Nephron (organoid): ENCODE measurements at regions not wholly inside any gene's neighbourhood (a gene's known extent, or its start where the extent isn't known, plus 50 kb on each side); places are given as distances from the start of the nearest gene placed in this dataset.
A peak's percentile ranks its signal among the peaks of the same experiment; 100 is the strongest.

Experiments used
- H3K27ac Mint-ChIP-seq, 3 experiments: 2 replicates each; pipeline ENCODE4 v1.8.0; 2020; ENCODE audit warnings: mixed read lengths in 3 of 3, mild to moderate bottlenecking in 2 of 3, moderate library complexity in 1 of 3
- H3K27me3 Mint-ChIP-seq: 2 replicates; pipeline ENCODE4 v1.8.0; 2021; ENCODE audit warnings: low read depth, mild to moderate bottlenecking, moderate library complexity, mixed read lengths
- H3K36me3 Mint-ChIP-seq: 2 replicates; pipeline ENCODE4 v1.8.0; 2020; ENCODE audit warnings: low read depth, mixed read lengths
- H3K4me1 Mint-ChIP-seq: 2 replicates; pipeline ENCODE4 v1.8.0; 2020; ENCODE audit warnings: mixed read lengths
- H3K4me3 Mint-ChIP-seq, 3 experiments: 2 replicates each; pipeline ENCODE4 v1.8.0; 2020; ENCODE audit warnings: mild to moderate bottlenecking in 3 of 3, mixed read lengths in 3 of 3, moderate library complexity in 2 of 3
- H3K9me3 Mint-ChIP-seq: 2 replicates; pipeline ENCODE4 v1.8.0; 2020; ENCODE audit warnings: mixed read lengths
- CTCF ChIP-seq, 3 experiments: fragments of 200-600 bp; sonication (generic); IDR thresholded peaks; one replicate each; pipeline ENCODE4 v1.5.0; 2021; ENCODE audit warnings: antibody characterized with exemption in 3 of 3; ENCODE audit not compliant: unreplicated experiment in 3 of 3

DNA sequence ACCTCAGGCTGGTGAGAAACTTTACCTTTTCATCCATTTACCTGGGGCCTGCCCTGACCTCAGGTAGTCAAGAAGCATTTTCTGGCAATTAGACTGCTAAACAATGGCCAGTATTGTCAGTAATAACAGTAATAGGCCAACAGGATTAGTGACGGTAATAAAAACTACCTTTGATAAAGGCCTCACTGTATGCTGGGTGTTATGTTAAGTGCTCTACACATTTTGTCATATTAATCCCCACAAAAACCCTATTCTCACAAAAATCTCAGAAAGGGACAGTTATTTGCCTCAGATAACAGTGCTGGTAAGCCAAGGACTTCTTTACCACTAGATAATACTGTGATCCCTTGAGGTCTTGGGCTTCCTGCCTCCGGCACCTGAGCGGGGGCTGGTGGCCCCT lies 191.4 kb downstream of the FOXD2 start:
- H3K4me1 Mint-ChIP-seq, result peaks cover 17% of the 10 kb centered on the region
- H3K4me3 Mint-ChIP-seq, result no peak overlapping the region
- no peaks in the 10 kb centered on the region for H3K36me3 Mint-ChIP-seq
- peaks cover 55% of the 10 kb centered on the region for H3K27me3 Mint-ChIP-seq
- no peak for TF ChIP-seq CTCF (IDR thresholded peaks at IDR 0.05; ENCODE audit: unreplicated experiment in 3 of 3)
- H3K9me3 Mint-ChIP-seq, result no peaks in the 10 kb centered on the region
- no peak overlapping the region for H3K27ac Mint-ChIP-seq

GRCh38 chr1:47630346-47630745 lies 192.5 kb downstream of the FOXD2 start:
- Mint-ChIP-seq H3K4me1 (peaks cover 6% of the 10 kb centered on the region), H3K36me3 (no peaks in the 10 kb centered on the region), H3K4me3 (no peak overlapping the region), H3K27ac (no peak overlapping the region), H3K9me3 (no peaks in the 10 kb centered on the region), H3K27me3 (peaks cover 57% of the 10 kb centered on the region)
- no peak for TF ChIP-seq CTCF (IDR thresholded peaks at IDR 0.05; ENCODE audit: unreplicated experiment in 3 of 3)

GRCh38 chr1:47631411-47631995 lies 193.7 kb downstream of the FOXD2 start:
- Mint-ChIP-seq H3K27ac (no peak overlapping the region), H3K9me3 (no peaks in the 10 kb centered on the region), H3K27me3 (peaks cover 61% of the 10 kb centered on the region), H3K4me1 (peaks cover 10% of the 10 kb centered on the region), H3K36me3 (no peaks in the 10 kb centered on the region), H3K4me3 (no peak overlapping the region)
- no peak for TF ChIP-seq CTCF (IDR thresholded peaks at IDR 0.05; ENCODE audit: unreplicated experiment in 3 of 3)

GRCh38 chr1:47635111-47635510 lies 197.3 kb downstream of the FOXD2 start:
- Mint-ChIP-seq H3K4me1 (peaks cover 9% of the 10 kb centered on the region), H3K9me3 (no peaks in the 10 kb centered on the region), H3K27me3 (peaks cover 42% of the 10 kb centered on the region), H3K4me3 (no peak overlapping the region), H3K36me3 (no peaks in the 10 kb centered on the region), H3K27ac (no peak overlapping the region)
- TF ChIP-seq CTCF (IDR thresholded peaks at IDR 0.05; ENCODE audit: unreplicated experiment in 3 of 3), result no peak

DNA sequence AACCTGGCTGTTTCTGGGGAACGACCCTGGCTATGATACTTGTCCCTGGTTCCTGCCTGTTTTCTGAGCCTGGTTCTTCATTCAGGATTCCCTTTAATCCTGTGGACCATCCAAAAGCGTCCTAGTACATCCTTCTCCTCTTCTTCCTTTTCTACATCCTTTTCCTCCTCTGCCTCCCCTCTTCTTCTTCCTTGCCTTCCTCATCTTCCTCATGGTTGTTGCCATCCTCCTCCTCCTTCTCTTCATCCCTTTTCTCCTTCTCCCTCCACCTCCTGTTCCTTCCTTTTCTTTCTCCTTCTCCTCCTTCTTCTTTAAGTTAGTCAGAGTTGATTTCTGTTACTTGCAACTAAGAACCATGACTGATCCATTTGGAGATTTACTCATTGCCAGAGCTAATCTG lies 197.8 kb downstream of the FOXD2 start:
- peak overlapping the region in 1 of 3 experiments; percentile 3 for H3K27ac Mint-ChIP-seq
- TF ChIP-seq CTCF (IDR thresholded peaks at IDR 0.05; ENCODE audit: unreplicated experiment in 3 of 3), result no peak
- H3K36me3 Mint-ChIP-seq, result no peaks in the 10 kb centered on the region
- H3K27me3 Mint-ChIP-seq, result peaks cover 41% of the 10 kb centered on the region
- H3K4me1 Mint-ChIP-seq, result peaks cover 11% of the 10 kb centered on the region
- no peaks in the 10 kb centered on the region for H3K9me3 Mint-ChIP-seq
- no peak overlapping the region for H3K4me3 Mint-ChIP-seq

DNA sequence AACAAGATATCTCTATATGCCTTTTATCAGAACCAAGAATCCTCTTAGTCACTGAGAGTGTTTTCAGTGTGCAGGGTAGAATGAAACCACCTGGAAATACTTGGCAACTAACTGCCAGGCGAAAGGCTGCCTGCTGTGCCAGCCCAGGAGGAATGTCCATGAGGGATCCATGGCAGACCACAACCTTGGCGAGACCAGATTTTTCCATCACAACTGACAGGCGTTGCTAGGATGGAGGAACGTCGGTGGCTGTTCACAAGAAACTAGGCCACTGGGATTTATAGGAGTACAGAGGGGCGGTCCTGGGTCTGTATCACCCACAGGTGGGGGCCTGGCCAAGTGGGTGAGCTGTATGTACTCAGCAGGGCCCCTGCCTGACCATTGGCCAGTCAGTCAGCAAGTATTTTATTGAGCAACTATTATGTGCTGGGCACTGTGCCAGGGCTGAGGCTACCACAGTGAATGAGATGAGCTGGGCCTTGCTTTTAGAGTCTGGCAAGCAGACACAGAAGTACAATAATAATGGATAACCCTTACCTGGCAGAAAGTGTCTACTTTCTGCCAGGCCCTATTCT lies 199.4 kb downstream of the FOXD2 start:
- TF ChIP-seq CTCF (IDR thresholded peaks at IDR 0.05; ENCODE audit: unreplicated experiment in 3 of 3), result no peak
- H3K36me3 Mint-ChIP-seq, result no peaks in the 10 kb centered on the region
- no peaks in the 10 kb centered on the region for H3K9me3 Mint-ChIP-seq
- H3K27me3 Mint-ChIP-seq, result peaks cover 39% of the 10 kb centered on the region
- H3K4me3 Mint-ChIP-seq, result no peak overlapping the region
- H3K4me1 Mint-ChIP-seq, result peaks cover 18% of the 10 kb centered on the region
- H3K27ac Mint-ChIP-seq, result no peak overlapping the region
